ENCODE measurements at regions not wholly inside any gene's neighbourhood (a gene's known extent, or its start where the extent isn't known, plus 50 kb on each side); places are given as distances from the start of the nearest gene placed in this dataset.
A peak's percentile ranks its signal among the peaks of the same experiment; 100 is the strongest.

GRCh38 chr4:89665662-89666061 is 171.3 kb downstream of the SNCA start:
- no peak for DNase-seq

DNA sequence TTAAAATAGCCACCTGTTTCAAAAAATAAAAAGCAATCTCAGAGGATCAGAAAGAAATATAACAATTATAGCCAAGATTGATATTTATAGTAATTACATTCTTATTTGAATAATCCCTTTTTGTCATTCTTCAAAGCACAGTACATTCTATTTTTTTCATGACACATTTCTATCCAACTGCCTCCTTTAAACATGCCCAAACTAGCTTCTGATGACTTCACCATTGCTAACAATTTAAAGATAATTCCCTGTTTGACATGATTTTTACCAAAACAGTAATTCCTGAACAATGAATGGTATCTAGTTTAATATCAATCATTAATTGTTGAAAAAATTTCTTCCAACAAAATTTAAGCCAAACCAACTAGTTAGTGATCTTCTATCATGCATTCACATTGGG is 172.4 kb downstream of the SNCA start:
- DNase-seq = no peak

DNA sequence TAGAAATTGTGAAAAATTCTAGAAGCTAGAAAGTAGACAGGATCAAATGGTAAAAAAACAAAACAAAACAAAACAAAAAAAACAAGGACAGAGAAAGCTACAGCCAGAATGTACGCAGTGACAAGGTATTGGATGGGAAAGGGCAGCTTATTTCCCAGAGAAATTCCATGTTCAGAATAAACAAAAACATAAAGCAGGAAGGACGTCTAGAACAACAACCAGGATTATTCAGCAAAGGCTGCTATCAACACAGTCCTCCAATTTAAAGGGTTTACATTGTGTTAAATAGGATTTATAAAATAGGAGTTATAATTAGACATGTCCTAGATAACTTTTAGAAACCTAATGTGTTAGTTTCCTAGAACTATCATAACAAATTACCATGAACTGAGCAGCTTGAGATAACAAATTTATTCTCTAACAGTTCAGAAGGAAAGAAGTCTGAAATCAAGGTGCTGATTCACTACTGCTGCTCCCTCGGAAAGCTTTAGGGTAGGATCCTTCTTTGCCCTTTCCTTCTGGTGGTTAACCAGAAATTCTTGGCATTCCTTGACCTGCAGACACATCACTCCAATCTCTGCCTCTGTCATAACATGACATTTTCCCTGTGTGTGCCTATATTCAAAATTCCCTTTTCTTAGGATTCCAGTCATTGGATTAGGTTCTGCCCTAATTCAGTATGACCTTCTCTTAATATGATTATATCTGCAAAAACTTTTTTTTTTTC is 175.6 kb downstream of the SNCA start:
- no peak for DNase-seq

GRCh38 chr4:89660444-89661172 is 176.4 kb downstream of the SNCA start:
- DNase-seq = no peak

GRCh38 chr4:89658701-89659024 is 178.3 kb downstream of the SNCA start:
- DNase-seq = no peak

- DNase-seq = no peak
Measured at GRCh38 chr4:89657931-89658700, 178.8 kb downstream of the SNCA start.

GRCh38 chr4:89653012-89653411 is 183.9 kb downstream of the SNCA start:
- no peak for DNase-seq

DNA sequence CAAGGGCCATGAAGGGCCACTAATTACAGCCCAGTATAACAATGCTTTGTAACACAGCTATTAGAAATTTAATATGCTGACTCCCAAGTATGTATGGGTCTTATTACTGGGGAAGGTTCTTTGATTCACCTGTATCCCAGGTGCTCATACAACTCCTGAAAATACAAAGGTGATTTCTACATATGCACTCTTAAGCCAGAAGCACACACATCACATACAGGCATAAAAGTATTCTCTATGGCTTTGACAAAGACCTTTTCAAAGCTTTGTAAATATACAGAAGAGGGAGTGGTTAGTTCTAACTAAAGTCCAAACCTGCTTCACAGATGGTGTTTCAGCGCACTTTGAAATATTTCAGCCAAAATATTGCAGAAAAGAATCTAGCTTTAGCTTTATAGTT is 191.5 kb downstream of the SNCA start:
- DNase-seq = no peak

DNA sequence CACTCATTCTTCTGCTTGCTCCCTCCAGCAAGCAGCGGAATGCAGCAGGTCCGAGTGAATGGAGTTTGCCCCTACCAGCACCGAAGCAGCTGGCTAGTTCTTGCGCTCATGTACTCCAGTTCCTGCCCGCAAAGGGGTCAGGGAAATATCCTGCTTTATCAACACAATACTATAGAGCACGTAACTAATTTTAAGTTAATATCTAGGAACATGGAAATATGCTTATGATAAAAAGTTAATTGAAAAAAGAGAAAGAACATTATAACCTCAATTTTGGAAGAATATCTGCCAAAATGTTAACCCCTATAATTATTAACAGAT is 195.6 kb downstream of the SNCA start:
- DNase-seq = no peak

DNA sequence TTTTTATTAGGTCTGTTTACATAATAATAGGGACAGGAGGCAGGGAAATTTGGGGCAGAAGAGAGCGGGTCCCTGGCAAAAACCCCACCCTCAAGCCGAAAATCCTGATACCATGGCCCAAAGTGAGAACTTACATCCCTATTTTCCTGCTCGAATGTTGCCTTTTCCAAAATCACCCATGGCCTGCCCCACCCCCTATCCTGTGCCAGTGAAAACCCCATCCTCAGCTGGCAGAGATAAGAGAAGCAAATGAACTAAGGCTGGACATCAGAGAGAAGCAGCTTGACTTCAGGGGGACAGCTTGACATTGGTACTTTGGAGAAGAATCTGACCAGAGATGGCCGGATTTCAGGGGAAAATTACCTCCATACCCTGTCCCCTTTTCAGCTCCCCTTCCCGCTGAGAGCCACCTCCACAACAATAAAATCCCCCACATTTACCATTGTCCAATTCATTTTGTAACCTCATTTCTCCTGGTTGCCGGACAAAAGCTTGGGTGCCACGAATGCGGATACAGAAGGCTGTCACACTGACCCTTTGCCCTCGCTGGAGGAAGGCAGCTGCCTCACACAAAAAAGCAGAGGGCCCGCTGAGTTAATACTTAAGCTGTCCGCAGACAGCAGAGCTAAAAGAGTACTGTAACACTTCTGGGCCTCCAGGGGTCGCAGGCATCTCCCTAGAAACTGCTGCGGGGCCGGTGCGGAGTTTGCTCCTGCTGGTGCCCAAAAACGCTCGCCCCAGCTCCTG is 196.2 kb downstream of the SNCA start:
- DNase-seq = no peak

DNA sequence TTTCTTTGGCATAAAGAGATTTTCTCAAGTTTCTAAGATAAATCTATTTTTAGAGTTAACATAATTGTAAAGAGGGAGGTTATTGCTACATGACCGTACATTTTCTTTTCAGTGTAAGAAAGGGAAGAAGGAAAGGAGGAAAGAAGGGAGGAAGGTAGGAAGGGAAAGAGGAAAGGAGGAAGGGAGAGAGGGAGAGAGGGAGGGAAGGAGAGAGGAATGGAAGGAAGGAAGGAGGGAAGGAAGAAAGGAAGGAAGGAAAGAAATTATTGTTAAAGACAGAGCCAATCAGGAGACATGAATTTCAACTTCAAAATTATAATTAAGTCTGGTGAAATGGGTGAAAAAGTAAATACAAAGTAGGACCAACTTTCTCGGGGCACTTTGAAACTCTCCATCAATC is 197.6 kb downstream of the SNCA start:
- no peak for DNase-seq

GRCh38 chr4:89625599-89626293 is 211.2 kb downstream of the SNCA start:
- DNase-seq = no peak

DNA sequence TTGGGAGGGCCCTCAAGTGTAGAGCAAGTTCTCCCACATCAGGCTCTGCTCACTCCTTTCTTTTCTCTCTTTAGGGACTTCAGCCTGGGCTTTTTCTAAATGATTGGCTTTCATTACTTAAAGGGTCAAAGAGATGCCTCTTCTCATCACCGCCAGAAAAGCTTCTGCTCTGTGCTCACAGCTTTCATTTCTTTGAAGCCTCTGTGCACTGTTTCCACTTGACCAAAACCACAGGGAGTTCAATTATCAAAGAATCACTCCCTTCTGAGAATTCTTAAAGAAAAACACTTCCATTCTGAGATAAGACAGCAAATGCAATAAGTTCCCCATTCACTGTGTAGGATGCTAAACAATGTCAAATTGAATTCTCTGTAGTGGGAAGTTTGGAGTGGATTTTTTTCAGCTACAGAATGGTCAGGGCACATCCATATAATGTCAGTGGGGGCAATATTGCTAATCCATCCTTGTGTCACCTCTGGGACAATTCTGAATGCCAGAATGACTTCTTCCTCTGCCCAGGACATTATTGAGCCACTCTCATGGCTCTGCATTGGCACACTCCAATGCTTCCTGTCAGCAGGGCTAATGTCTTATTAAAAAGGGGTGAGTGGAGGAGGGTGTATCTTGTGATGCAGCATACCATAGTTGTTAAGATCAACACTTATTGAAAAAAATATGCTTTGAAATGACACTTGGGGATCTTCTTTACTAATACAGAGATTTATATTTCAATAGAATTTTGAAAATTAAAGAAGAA is 217.6 kb downstream of the SNCA start:
- DNase-seq = no peak

DNA sequence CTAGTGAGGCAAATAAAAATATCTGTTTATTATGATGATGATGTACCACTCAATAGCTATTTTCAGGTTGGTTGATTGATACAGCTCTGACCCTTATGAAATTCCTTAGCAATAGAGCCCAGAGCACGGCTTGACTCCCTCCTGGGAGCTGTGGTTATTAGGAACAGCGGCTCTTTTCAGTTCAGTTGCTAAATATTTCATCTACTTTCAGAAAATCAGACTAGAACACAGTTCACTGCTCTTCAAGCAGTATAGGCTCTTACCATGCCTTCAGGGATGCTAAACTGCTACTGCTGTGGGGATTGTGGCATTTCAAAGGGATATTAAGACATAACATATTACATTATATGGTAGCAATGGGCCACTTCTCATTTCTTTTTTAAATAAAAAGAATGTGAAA is 218.8 kb downstream of the SNCA start:
- DNase-seq = no peak

DNA sequence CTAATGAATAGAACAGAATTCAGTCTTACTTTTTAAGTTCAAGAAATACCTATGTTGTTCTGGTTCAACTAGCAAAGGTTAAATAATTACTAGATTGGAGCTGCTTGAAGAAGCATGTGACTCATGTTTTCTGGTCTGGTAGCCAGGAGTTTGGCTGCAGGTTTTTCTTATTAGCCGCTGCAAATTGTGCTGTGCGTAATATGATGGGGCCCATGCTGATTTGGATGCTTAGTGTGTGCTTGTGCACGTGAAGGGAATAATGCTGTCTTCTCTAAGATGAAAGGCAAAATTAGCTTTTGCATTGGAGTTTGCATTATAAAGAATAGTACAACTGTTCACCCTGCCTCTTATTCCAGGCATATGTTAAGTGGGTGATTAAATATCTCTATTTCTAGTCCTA is 219.6 kb downstream of the SNCA start:
- DNase-seq = no peak

DNA sequence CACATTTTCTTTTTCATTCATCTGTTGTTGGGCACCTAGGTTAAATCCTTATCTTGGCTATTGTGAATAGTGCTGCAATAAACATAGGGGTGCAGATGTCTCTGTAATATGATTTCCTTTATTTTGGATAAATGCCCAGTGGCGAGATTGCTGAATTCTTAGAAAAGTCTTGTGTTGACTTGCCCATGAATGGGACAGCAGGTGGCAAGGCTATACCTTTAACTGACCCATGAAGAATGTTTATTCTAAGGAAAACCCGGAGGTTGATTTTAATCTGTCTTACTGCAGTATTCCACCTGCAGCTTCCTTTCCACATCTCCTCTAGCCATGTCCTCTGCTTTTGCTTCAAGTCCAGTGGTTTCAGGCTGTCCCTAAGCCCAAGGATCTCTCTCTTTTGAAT is 220.6 kb downstream of the SNCA start:
- peak; percentile 58 for DNase-seq

DNA sequence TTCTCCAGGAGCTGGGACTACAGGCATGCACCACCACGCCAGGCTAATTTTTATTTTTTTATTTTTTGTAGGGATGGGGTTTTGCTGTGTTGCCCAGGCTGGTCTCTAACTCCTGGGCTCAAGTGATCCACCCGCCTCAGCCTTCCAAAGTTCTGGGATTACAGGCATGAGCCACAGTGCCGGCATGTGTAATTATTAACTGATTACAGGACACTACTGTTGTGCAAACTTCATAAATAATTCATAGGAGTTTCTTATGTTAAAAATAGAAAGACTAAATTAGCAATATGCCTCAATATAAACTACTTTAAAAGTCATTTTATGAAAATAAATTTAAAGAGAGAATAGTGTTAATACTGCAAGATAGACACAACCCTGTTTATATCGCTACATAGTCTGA is 221.9 kb downstream of the SNCA start:
- DNase-seq = no peak

- no peak for DNase-seq
Measured at GRCh38 chr4:89614155-89614554, 222.8 kb downstream of the SNCA start.

DNA sequence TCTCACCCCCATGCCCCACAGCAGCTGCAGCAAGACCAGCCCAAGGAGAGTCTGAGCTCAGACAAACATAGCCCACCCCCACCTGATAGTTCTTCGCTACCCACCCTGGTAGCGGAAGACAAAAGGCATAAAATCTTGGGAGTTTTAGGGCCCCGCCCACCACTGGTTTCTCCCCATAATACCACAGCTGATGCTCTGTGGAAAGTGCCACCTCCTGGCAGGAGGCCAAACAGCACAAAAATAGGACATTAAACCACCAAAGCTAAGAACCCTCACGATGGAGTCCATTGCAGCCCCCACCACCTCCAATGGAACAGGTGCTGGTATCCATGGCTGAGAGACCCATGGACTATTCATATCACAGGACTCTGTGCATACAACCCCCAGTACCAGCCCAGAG is 226.7 kb downstream of the SNCA start:
- no peak for DNase-seq

- DNase-seq = no peak
Measured at GRCh38 chr4:89609756-89610155, 227.2 kb downstream of the SNCA start.

DNA sequence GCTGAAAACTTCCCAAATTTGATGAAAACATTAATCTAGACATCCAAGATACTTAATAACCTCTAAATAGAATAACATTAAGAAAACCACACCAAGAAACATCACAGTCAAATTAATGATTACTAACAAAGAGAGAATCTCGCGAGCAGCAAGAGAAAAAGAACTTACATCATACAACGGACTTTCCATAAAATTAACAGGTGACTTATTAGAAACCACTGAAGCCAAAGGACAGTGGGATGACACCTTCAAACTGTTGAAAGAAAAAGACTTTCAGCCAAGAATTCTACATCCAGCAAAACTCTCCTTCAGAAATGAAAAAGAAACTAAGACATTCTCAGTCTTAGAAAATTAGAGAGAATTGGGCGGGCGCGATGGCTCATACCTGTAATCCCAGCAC is 232.0 kb downstream of the SNCA start:
- no peak for DNase-seq

DNA sequence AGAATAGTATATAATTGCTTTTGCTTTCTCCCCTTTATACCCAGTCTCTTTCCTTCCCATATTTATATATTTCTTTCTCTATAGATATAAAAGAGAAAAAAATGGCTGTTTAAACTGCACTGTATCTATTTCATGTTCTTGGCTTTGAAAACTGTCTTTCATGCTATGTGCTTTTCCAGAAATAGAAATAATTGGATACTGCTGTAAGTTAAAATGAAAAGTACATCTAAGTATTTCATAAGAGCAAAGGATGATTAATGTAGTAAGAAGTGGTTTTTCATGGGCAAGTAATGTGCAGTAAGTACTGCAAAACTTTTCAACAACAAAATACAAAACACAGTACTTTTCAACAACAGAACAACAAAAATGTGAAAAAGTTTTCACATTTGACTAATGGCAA is 237.9 kb downstream of the SNCA start:
- no peak for DNase-seq
